ENCODE measurements at regions not wholly inside any gene's neighbourhood (a gene's known extent, or its start where the extent isn't known, plus 50 kb on each side); places are given as distances from the start of the nearest gene placed in this dataset.
"Not testable (repeated sequence)": the region's sequence is repeated elsewhere in the genome, so short reads cannot be mapped to it uniquely, and the experiment has no call there.

DNA sequence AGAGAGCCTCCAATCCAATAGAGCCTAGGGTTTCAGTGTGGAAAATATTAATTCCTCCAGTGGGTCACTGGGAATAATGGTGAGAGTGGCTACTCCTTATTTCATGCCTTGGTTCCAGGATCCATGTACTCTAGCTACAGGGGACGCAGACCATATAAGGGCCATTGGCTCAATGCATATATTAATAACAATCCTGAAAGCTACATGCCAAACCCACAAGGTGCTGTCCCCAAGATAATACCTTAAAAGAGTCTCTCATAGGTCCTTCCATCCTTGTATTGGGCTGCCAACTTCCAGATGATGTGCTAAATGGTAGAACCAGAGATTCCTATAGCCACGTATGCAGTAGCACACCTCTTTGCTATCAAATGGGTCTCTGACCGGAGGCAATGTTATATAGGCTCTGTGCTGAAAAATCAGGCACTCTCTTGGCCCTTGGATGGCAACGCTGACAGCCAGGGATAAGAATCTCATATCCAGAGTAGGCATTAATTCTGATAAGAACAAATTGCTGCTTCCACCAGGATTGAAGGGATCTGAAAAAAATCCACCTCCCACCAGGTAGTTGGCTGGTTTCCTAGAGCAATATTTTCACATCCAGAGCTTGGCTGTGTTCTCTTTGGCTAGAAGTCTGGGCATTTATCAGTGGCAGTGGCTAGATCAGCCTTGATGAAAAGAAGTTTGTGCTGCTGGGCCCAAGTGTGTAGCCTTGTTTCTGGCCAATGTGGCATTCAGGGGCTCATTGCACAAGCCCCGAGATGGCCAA, 218.1 kb upstream of the MGAT5 start:
- TF ChIP-seq, protein P1, sequence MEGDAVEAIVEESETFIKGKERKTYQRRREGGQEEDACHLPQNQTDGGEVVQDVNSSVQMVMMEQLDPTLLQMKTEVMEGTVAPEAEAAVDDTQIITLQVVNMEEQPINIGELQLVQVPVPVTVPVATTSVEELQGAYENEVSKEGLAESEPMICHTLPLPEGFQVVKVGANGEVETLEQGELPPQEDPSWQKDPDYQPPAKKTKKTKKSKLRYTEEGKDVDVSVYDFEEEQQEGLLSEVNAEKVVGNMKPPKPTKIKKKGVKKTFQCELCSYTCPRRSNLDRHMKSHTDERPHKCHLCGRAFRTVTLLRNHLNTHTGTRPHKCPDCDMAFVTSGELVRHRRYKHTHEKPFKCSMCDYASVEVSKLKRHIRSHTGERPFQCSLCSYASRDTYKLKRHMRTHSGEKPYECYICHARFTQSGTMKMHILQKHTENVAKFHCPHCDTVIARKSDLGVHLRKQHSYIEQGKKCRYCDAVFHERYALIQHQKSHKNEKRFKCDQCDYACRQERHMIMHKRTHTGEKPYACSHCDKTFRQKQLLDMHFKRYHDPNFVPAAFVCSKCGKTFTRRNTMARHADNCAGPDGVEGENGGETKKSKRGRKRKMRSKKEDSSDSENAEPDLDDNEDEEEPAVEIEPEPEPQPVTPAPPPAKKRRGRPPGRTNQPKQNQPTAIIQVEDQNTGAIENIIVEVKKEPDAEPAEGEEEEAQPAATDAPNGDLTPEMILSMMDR (IDR thresholded peaks at IDR 0.05; ENCODE audit: low read length, missing control alignments), result no peak
- DNase-seq (ENCODE audit: low read depth), result no peak
- H3K4me3 ChIP-seq (replicated peaks; ENCODE audit: low read depth, low read length), result no peak overlapping the region

DNA sequence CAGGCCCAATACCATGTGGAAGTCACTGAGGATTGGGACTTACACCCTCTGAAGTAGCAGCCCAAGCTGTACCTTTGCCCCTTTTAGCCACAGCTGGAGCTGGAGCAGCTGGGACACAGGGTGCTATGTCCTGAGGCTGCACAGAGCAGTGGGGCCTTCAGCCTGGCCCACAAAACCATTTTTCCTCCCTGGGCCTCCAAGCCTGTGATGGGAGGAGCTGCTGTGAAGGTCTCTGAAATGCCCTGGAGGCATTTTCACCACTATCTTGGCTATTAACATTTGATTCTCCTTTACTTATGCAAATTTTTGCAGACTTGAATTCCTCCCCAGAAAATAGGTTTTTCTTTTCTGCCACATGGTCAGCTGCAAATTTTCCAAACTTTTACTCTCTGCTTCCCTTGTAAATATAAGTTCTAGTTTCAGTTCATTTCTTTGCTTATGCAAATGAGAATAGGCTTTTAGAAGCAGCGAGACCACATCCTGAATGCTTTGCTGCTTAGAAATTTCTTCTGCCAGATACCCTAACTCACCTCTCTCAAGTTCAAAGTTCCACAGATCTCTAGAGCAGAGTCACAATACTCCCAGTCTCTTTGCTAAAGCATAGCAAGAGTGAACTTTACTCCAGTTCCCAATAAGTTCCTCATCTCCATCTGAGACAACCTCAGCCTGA, 213.8 kb upstream of the MGAT5 start:
- TF ChIP-seq, protein P1 (IDR thresholded peaks at IDR 0.05; ENCODE audit: low read length, missing control alignments), result no peak
- DNase-seq (ENCODE audit: low read depth), result no peak
- no peak overlapping the region for H3K4me3 ChIP-seq (replicated peaks; ENCODE audit: low read depth, low read length)

DNA sequence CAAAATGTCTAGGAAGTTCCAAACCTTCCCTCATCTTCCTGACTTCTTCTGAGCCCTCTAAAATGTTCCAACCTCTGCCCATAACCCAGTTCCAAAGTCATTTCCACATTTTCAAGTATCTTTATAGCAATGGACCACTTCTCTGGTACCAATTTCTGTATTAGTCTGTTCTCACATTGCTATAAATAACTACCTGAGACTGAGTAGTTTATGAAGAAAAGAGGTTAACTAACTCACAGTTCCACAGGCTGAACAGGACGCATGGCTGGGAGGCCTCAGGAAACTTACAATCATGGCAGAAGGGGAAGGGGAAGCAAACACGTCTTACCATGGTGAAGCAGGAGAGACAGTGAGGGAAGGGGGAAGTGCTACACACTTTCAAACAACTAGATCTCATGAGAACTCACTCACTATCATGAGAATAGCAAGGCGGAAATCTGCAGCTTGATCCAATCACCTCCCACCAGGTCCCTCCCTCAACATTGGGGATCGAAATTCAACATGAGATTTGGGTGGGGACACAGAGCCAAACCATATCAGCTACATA, 213.2 kb upstream of the MGAT5 start:
- not testable (repeated sequence) for DNase-seq (ENCODE audit: low read depth); H3K4me3 ChIP-seq (replicated peaks; ENCODE audit: low read depth, low read length)

DNA sequence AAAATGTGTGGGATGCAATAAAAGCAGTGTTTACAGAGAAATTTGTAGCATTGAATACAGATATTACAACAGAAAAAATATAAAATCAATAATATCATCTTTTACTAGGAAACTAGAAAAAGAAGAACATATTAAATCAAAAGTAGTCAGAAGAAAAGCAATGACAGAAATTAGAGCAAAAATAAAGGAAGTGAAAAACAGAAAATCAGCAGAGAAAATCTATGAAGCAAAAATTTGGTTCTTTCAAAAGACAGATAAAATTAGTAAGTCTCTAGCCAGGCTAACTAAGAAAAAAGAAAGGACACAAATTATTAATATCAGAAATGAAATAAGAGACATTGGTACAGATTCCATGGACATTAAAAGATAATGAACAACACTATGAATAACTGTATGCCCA, 212.0 kb upstream of the MGAT5 start:
- DNase-seq (ENCODE audit: low read depth), result no peak
- TF ChIP-seq, protein P1 (IDR thresholded peaks at IDR 0.05; ENCODE audit: low read length, missing control alignments), result no peak

DNA sequence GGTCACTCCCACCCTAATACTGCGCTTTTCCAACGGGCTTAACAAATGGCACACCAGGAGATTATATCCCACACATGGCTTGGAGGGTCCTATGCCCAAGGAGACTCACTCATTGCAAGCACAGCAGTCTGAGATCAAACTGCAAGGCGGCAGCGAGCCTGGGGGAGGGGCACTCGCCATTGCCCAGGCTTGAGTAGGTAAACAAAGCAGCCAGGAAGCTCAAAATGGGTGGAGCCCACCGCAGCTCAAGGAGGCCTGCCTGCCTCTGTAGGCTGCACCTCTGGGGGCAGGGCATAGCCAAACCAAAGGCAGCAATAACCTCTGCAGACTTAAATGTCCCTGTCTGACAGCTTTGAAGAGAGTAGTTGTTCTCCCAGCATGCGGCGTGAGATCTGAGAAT, 210.8 kb upstream of the MGAT5 start:
- not testable (repeated sequence) for H3K4me3 ChIP-seq (replicated peaks; ENCODE audit: low read depth, low read length); DNase-seq (ENCODE audit: low read depth)

More for the DNA sequence above, 212.0 kb upstream of the MGAT5 start:
- H3K4me3 ChIP-seq (replicated peaks; ENCODE audit: low read depth, low read length), result no peak overlapping the region

DNA sequence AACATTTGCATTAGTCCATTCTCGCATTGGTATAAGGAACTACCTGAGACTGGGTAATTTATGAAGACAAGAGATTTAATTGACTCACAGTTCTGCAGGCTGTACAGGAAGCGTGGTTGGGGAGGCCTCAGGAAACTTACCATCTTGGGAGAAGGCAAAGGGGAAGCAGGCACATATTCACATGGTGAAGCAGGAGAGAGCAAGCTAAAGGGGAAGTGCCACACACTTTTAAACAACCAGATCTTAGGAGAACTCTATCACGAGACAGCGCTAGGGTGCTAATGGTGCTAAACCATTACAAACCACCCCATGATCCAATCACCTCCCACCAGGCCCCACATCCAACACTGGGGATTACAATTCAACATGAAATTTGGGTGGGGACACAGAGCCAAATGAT, 201.7 kb upstream of the MGAT5 start:
- DNase-seq (ENCODE audit: low read depth), result no peak
- no peak overlapping the region for H3K4me3 ChIP-seq (replicated peaks; ENCODE audit: low read depth, low read length)
- TF ChIP-seq, protein P1 (IDR thresholded peaks at IDR 0.05; ENCODE audit: low read length, missing control alignments), result no peak

DNA sequence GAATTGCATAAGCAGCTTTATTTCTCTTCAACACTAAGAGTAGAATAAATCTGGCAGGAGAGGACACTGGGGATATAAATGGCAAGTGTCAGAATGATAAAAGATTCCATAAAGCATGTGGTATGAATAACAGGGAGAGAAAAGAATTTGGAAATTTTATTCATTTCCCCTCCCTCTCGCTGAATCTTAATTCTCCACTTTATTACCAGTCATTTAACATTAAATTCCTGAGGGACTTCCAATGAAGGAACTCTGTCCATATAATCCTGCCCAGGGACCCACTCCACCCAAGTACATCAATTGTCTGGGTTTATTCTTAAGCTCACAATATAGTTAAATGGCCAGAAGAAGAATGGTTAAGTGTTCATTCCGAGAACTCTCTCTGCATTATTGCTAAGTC, 197.7 kb upstream of the MGAT5 start:
- no peak for DNase-seq (ENCODE audit: low read depth)

DNA sequence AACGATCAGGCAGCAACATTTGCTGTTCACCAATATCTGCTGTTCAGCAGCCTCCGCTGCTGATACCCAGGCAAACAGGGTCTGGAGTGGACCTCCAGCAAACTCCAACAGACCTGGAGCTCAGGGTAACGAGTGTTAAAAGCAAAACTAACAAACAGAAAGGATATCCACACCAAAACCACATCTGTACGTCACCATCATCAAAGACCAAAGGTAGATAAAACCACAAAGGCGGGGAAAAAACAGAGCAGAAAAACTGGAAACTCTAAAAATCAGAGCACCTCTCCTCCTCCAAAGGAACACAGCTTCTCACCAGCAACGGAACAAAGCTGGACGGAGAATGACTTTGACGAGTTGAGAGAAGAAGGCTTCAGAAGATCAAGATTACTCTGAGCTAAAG, 192.8 kb upstream of the MGAT5 start:
- not testable (repeated sequence) for DNase-seq (ENCODE audit: low read depth); H3K4me3 ChIP-seq (replicated peaks; ENCODE audit: low read depth, low read length)

More for the DNA sequence above, 197.7 kb upstream of the MGAT5 start:
- TF ChIP-seq, protein P1 (IDR thresholded peaks at IDR 0.05; ENCODE audit: low read length, missing control alignments), result no peak
- no peak overlapping the region for H3K4me3 ChIP-seq (replicated peaks; ENCODE audit: low read depth, low read length)

DNA sequence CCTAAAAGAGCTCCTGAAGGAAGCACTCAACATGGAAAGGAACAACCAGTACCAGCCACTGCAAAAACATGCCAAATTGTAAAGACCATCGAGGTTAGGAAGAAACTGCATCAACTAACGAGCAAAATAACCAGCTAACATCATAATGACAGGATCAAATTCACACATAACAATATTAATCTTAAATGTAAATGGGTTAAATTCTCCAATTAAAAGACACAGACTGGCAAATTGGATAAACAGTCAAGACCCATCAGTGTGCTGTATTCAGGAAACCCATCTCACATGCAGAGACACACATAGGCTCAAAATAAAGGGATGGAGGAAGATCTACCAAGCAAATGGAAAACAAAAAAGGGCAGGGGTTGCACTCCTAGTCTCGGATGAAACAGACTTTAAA, 191.6 kb upstream of the MGAT5 start:
- H3K4me3 ChIP-seq (replicated peaks; ENCODE audit: low read depth, low read length); DNase-seq (ENCODE audit: low read depth): not testable (repeated sequence)

DNA sequence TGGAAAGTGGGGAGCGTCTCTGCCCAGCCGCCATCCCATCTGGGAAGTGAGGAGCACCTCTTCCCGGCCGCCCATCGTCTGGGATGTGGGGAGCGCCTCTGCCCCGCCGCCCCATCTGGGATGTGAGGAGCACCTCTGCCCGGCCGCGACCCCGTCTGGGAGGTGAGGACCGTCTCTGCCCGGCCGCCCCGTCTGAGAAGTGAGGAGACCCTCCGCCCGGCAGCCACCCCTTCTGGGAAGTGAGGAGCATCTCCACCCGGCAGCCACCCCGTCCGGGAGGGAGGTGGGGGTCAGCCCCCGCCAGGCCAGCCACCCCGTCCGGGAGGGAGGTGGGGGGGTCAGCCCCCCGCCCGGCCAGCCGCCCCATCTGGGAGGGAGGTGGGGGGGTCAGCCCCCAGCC, 190.0 kb upstream of the MGAT5 start:
- not testable (repeated sequence) for DNase-seq (ENCODE audit: low read depth); H3K4me3 ChIP-seq (replicated peaks; ENCODE audit: low read depth, low read length)
